Natural killer cell (primary cell): ENCODE measurements at regions not wholly inside any gene's neighbourhood (a gene's known extent, or its start where the extent isn't known, plus 50 kb on each side); places are given as distances from the start of the nearest gene placed in this dataset.

Source experiments
- ATAC-seq, 3 donors: fragments of 150-1000 bp in 2 of 3; fragments of 200-7000 bp in 1 of 3; cut with Tn5 transposase; 1 replicate in 1 of 3; 2 replicates in 2 of 3; pipeline ENCODE4 v1.10.0; 2021; ENCODE audit warnings: mild to moderate bottlenecking in 2 of 3, moderate library complexity in 2 of 3
- DNase-seq, 2 donors: peaks; one replicate each; pipeline versions ENCODE4 v3.0.0 to v3.0.0-alpha.2; 2013 to 2021; ENCODE audit warnings: mixed read lengths in 1 of 2
- H3K27ac ChIP-seq: one replicate; pipeline ENCODE4 v1.5.1; 2013; ENCODE audit warnings: mild to moderate bottlenecking, low read length
- H3K27me3 ChIP-seq: one replicate; pipeline ENCODE4 v1.6.1; 2013; ENCODE audit warnings: low read length; ENCODE audit not compliant: control insufficient read depth, insufficient read depth
- H3K36me3 ChIP-seq: one replicate; pipeline ENCODE4 v1.6.1; 2013; ENCODE audit warnings: low read length; ENCODE audit not compliant: control insufficient read depth, insufficient read depth
- H3K4me1 ChIP-seq: one replicate; pipeline ENCODE4 v1.6.1; 2013; ENCODE audit warnings: low read length; ENCODE audit not compliant: control insufficient read depth, insufficient read depth
- H3K4me3 ChIP-seq: one replicate; pipeline ENCODE4 v1.5.1; 2013; ENCODE audit warnings: low read length
- H3K9me3 ChIP-seq: one replicate; pipeline ENCODE4 v1.6.1; 2013; ENCODE audit warnings: low read length; ENCODE audit not compliant: control insufficient read depth, insufficient read depth
- H3K27ac Mint-ChIP-seq, 2 donors: one replicate each; pipeline ENCODE4 v1.8.0; 2022; ENCODE audit warnings: mild to moderate bottlenecking in 2 of 2, mixed read lengths in 2 of 2, moderate library complexity in 1 of 2
- H3K27me3 Mint-ChIP-seq, 2 donors: one replicate each; pipeline ENCODE4 v1.8.0; 2022; ENCODE audit warnings: low read depth in 2 of 2, mixed read lengths in 2 of 2
- H3K36me3 Mint-ChIP-seq: one replicate; pipeline ENCODE4 v1.8.0; 2022; ENCODE audit warnings: mixed read lengths
- H3K4me1 Mint-ChIP-seq, 2 donors: one replicate each; pipeline ENCODE4 v1.8.0; 2022; ENCODE audit warnings: mixed read lengths in 2 of 2
- H3K4me3 Mint-ChIP-seq: one replicate; pipeline ENCODE4 v1.8.0; 2022; ENCODE audit warnings: mild to moderate bottlenecking, moderate library complexity, mixed read lengths
- H3K9me3 Mint-ChIP-seq, 2 donors: one replicate each; pipeline ENCODE4 v1.8.0; 2022; ENCODE audit warnings: mixed read lengths in 2 of 2
- CTCF ChIP-seq: fragments of 200-600 bp; IDR thresholded peaks from one replicate; pipeline ENCODE4 v1.8.0; 2022; ENCODE audit warnings: antibody characterized with exemption
- WGBS: methylation state at CpG from one replicate; pipeline ENCODE4 v1.1.7; 2013; ENCODE audit warnings: missing lambda C conversion rate; ENCODE audit not compliant: insufficient coverage; 5-methylcytosine and 5-hydroxymethylcytosine counted together
- intact Hi-C: fragments of 100-400 bp; cut with micrococcal nuclease; formaldehyde crosslinking; loops from one replicate; pipeline ENCODE4 v1.14.2; 2022

- no peaks in the 10 kb centered on the region for H3K36me3 ChIP-seq
- H3K4me3 ChIP-seq = no peak overlapping the region
- Mint-ChIP-seq H3K9me3 (peaks cover 5 to 9% of the 10 kb centered on the region in 2 donors), H3K36me3 (no peaks in the 10 kb centered on the region), H3K27ac (no peak overlapping the region), H3K4me3 (no peak overlapping the region), H3K27me3 (no peaks in the 10 kb centered on the region), H3K4me1 (no peaks in the 10 kb centered on the region)
- H3K27me3 ChIP-seq = no peaks in the 10 kb centered on the region
- DNase-seq = no peak
- H3K4me1 ChIP-seq = no peaks in the 10 kb centered on the region
- intact Hi-C loops = no loop called here
- no peak overlapping the region for H3K27ac ChIP-seq
- no peak for ATAC-seq
- no peaks in the 10 kb centered on the region for H3K9me3 ChIP-seq
- TF ChIP-seq CTCF = no peak
Measured at GRCh38 chr10:83647526-83647925, 491.8 kb upstream of the GHITM start.

GRCh38 chr10:83648201-83648600, 491.1 kb upstream of the GHITM start:
- Mint-ChIP-seq H3K27me3 (no peaks in the 10 kb centered on the region), H3K9me3 (peaks cover 6 to 9% of the 10 kb centered on the region in 2 donors), H3K4me1 (no peaks in the 10 kb centered on the region), H3K27ac (no peak overlapping the region), H3K36me3 (no peaks in the 10 kb centered on the region), H3K4me3 (no peak overlapping the region)
- intact Hi-C loops = no loop called here
- H3K9me3 ChIP-seq = no peaks in the 10 kb centered on the region
- no peak for TF ChIP-seq CTCF
- H3K4me3 ChIP-seq = no peak overlapping the region
- no peak overlapping the region for H3K27ac ChIP-seq
- no CpG with 5 or more reads among the region's 1 CpG for WGBS
- no peaks in the 10 kb centered on the region for H3K36me3 ChIP-seq
- no peaks in the 10 kb centered on the region for H3K4me1 ChIP-seq
- DNase-seq (no peak), ATAC-seq (no peak)
- H3K27me3 ChIP-seq = no peaks in the 10 kb centered on the region

- ATAC-seq (no peak), DNase-seq (no peak)
- WGBS = 97% methylated on average over 3 of the region's 3 CpGs
- no peak for TF ChIP-seq CTCF
- intact Hi-C loops = no loop called here
- Histone ChIP-seq H3K27ac (no peak overlapping the region), H3K27me3 (no peaks in the 10 kb centered on the region), H3K4me3 (no peak overlapping the region), H3K36me3 (no peaks in the 10 kb centered on the region), H3K9me3 (no peaks in the 10 kb centered on the region), H3K4me1 (no peaks in the 10 kb centered on the region)
- Mint-ChIP-seq H3K4me3 (no peak overlapping the region), H3K4me1 (no peaks in the 10 kb centered on the region), H3K27me3 (no peaks in the 10 kb centered on the region), H3K27ac (no peak overlapping the region), H3K36me3 (no peaks in the 10 kb centered on the region), H3K9me3 (peaks cover 6 to 9% of the 10 kb centered on the region in 2 donors)
Measured at GRCh38 chr10:83649471-83649870, 489.8 kb upstream of the GHITM start.

GRCh38 chr10:83654689-83655088, 484.6 kb upstream of the GHITM start:
- H3K27me3 ChIP-seq = no peaks in the 10 kb centered on the region
- no peak for TF ChIP-seq CTCF
- no peaks in the 10 kb centered on the region for H3K27me3 Mint-ChIP-seq
- ATAC-seq (no peak), DNase-seq (no peak)
- no peaks in the 10 kb centered on the region for H3K4me1 Mint-ChIP-seq
- intact Hi-C loops = no loop called here
- no peak overlapping the region for H3K27ac ChIP-seq
- 100% methylated on average over 1 of the region's 2 CpGs for WGBS
- no peaks in the 10 kb centered on the region for H3K9me3 ChIP-seq
- H3K4me1 ChIP-seq = no peaks in the 10 kb centered on the region
- no peaks in the 10 kb centered on the region for H3K36me3 Mint-ChIP-seq
- no peak overlapping the region for H3K4me3 Mint-ChIP-seq
- no peaks in the 10 kb centered on the region for H3K36me3 ChIP-seq
- H3K9me3 Mint-ChIP-seq = peaks cover 5 to 14% of the 10 kb centered on the region in 2 donors
- no peak overlapping the region for H3K27ac Mint-ChIP-seq
- H3K4me3 ChIP-seq = no peak overlapping the region
